Type B pancreatic cell (in vitro differentiated cells): ENCODE measurements at regions not wholly inside any gene's neighbourhood (a gene's known extent, or its start where the extent isn't known, plus 50 kb on each side); places are given as distances from the start of the nearest gene placed in this dataset.

ENCODE experiments used
- DNase-seq: peaks from one replicate; pipeline ENCODE4 v3.0.0; 2021; ENCODE audit warnings: mixed read lengths; ENCODE audit not compliant: unreplicated experiment; ENCODE audit errors: extremely low spot score
- H3K27ac Mint-ChIP-seq: 2 replicates; pipeline ENCODE4 v1.8.0; 2021; ENCODE audit warnings: mild to moderate bottlenecking, mixed read lengths
- H3K27me3 Mint-ChIP-seq: 2 replicates; pipeline ENCODE4 v1.8.0; 2021; ENCODE audit warnings: mixed read lengths
- H3K36me3 Mint-ChIP-seq: 2 replicates; pipeline ENCODE4 v1.8.0; 2021; ENCODE audit warnings: mixed read lengths
- H3K4me1 Mint-ChIP-seq: one replicate; pipeline ENCODE4 v1.8.0; 2021; ENCODE audit warnings: mixed read lengths; ENCODE audit not compliant: unreplicated experiment
- H3K4me3 Mint-ChIP-seq: 2 replicates; pipeline ENCODE4 v1.8.0; 2021; ENCODE audit warnings: mild to moderate bottlenecking, mixed read lengths
- H3K9me3 Mint-ChIP-seq: 2 replicates; pipeline ENCODE4 v1.8.0; 2021; ENCODE audit warnings: mixed read lengths
- CTCF ChIP-seq: fragments of 200-600 bp; sonication (generic); conservative IDR thresholded peaks from 2 replicates; pipeline ENCODE4 v1.5.0; 2021; ENCODE audit warnings: antibody characterized with exemption, mild to moderate bottlenecking

- Mint-ChIP-seq H3K4me1 (peaks cover 4% of the 10 kb centered on the region), H3K4me3 (no peak overlapping the region), H3K27ac (no peak overlapping the region), H3K9me3 (no peaks in the 10 kb centered on the region), H3K36me3 (no peaks in the 10 kb centered on the region), H3K27me3 (peaks cover 11% of the 10 kb centered on the region)
- no peak for DNase-seq
- no peak for TF ChIP-seq CTCF
Measured at GRCh38 chr21:35587841-35588380, 472.4 kb downstream of the SETD4 start.

GRCh38 chr21:35586305-35586704, 474.0 kb downstream of the SETD4 start:
- Mint-ChIP-seq H3K27ac (no peak overlapping the region), H3K4me3 (no peak overlapping the region), H3K9me3 (no peaks in the 10 kb centered on the region), H3K36me3 (no peaks in the 10 kb centered on the region), H3K4me1 (peaks cover under 1% of the 10 kb centered on the region), H3K27me3 (peaks cover 10% of the 10 kb centered on the region)
- no peak for TF ChIP-seq CTCF
- DNase-seq, result no peak

- Mint-ChIP-seq H3K27me3 (peaks cover 9% of the 10 kb centered on the region), H3K4me1 (peaks cover 4% of the 10 kb centered on the region), H3K4me3 (no peak overlapping the region), H3K9me3 (no peaks in the 10 kb centered on the region), H3K36me3 (no peaks in the 10 kb centered on the region), H3K27ac (no peak overlapping the region)
- no peak for DNase-seq
- TF ChIP-seq CTCF, result no peak
Measured at GRCh38 chr21:35585878-35586277, 474.4 kb downstream of the SETD4 start.

- TF ChIP-seq CTCF, result no peak
Measured at GRCh38 chr21:35585155-35585554, 475.2 kb downstream of the SETD4 start.

GRCh38 chr21:35583566-35584216, 476.6 kb downstream of the SETD4 start:
- Mint-ChIP-seq H3K9me3 (no peaks in the 10 kb centered on the region), H3K27me3 (peaks cover 18% of the 10 kb centered on the region), H3K27ac (no peak overlapping the region), H3K36me3 (no peaks in the 10 kb centered on the region), H3K4me3 (no peak overlapping the region), H3K4me1 (peaks cover 4% of the 10 kb centered on the region)
- no peak for DNase-seq
- no peak for TF ChIP-seq CTCF

More at GRCh38 chr21:35585155-35585554, 475.2 kb downstream of the SETD4 start:
- no peak overlapping the region for H3K27ac Mint-ChIP-seq
- no peak for DNase-seq
- H3K4me3 Mint-ChIP-seq, result no peak overlapping the region
- H3K4me1 Mint-ChIP-seq, result peaks cover 4% of the 10 kb centered on the region
- peaks cover 15% of the 10 kb centered on the region for H3K27me3 Mint-ChIP-seq
- no peaks in the 10 kb centered on the region for H3K9me3 Mint-ChIP-seq
- H3K36me3 Mint-ChIP-seq, result no peaks in the 10 kb centered on the region
